ENCODE measurements at regions not wholly inside any gene's neighbourhood (a gene's known extent, or its start where the extent isn't known, plus 50 kb on each side); places are given as distances from the start of the nearest gene placed in this dataset.

- DNase-seq, result no peak
- no peaks in the 10 kb centered on the region for H3K36me3 ChIP-seq (replicated peaks in 1 of 2)
- H3K4me1 ChIP-seq (replicated peaks in 1 of 2), result no peaks in the 10 kb centered on the region
- TF ChIP-seq, protein P1, sequence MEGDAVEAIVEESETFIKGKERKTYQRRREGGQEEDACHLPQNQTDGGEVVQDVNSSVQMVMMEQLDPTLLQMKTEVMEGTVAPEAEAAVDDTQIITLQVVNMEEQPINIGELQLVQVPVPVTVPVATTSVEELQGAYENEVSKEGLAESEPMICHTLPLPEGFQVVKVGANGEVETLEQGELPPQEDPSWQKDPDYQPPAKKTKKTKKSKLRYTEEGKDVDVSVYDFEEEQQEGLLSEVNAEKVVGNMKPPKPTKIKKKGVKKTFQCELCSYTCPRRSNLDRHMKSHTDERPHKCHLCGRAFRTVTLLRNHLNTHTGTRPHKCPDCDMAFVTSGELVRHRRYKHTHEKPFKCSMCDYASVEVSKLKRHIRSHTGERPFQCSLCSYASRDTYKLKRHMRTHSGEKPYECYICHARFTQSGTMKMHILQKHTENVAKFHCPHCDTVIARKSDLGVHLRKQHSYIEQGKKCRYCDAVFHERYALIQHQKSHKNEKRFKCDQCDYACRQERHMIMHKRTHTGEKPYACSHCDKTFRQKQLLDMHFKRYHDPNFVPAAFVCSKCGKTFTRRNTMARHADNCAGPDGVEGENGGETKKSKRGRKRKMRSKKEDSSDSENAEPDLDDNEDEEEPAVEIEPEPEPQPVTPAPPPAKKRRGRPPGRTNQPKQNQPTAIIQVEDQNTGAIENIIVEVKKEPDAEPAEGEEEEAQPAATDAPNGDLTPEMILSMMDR (IDR thresholded peaks at IDR 0.05), result no peak
- TF ChIP-seq POLR2A (IDR thresholded peaks at IDR 0.05), result no peak
- no peak overlapping the region for H3K27ac ChIP-seq
- H3K9me3 ChIP-seq (replicated peaks in 1 of 3), result no peaks in the 10 kb centered on the region
- no peaks in the 10 kb centered on the region for H3K27me3 ChIP-seq
- 65 to 85% (median 78%) methylated on average over 2 of the region's 2 CpGs for WGBS, 4 donors
- intact Hi-C loops (cut with DNase I), result no loop called here
- no peak overlapping the region for H3K4me3 ChIP-seq
These were observed 569.1 kb downstream of the TBL1XR1 start for GRCh38 chr3:176628101-176628639.

GRCh38 chr3:176623468-176624150 lies 573.7 kb downstream of the TBL1XR1 start:
- 81 to 92% (median 89%) methylated on average over 4 of the region's 4 CpGs for WGBS, 4 donors

DNA sequence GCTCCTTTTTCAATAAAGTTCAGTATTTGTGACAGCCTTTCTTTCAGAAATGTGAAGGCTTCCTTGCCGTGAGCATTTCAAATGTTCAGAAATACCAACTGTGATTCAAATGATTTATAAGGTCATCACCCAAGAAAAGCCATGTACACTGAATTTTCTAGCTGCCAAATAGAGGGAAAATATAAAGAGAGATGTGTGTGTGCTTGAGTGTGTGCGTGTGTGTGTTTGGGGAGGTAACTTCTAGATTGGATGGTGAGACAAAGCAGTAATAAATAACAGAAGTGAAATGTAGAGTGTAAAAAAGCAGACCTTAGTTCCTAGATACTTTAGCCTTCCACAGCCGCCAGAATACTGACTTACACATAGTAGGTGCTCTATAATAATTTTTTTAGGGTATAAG lies 577.4 kb downstream of the TBL1XR1 start:
- intact Hi-C loops (cut with DNase I), result no loop called here
- Histone ChIP-seq H3K4me1 (replicated peaks in 1 of 2) (no peaks in the 10 kb centered on the region), H3K27me3 (no peaks in the 10 kb centered on the region), H3K9me3 (replicated peaks in 1 of 3) (no peaks in the 10 kb centered on the region), H3K4me3 (no peak overlapping the region), H3K27ac (no peak overlapping the region), H3K36me3 (replicated peaks in 1 of 2) (no peaks in the 10 kb centered on the region)
- TF ChIP-seq, protein P1 (IDR thresholded peaks at IDR 0.05), result no peak
- TF ChIP-seq POLR2A (IDR thresholded peaks at IDR 0.05), result no peak
- 53 to 70% (median 65%) methylated on average over 3 of the region's 3 CpGs for WGBS, 4 donors
- DNase-seq, result no peak

More at GRCh38 chr3:176623468-176624150, 573.7 kb downstream of the TBL1XR1 start:
- Histone ChIP-seq H3K4me1 (replicated peaks in 1 of 2) (no peaks in the 10 kb centered on the region), H3K4me3 (no peak overlapping the region), H3K36me3 (replicated peaks in 1 of 2) (no peaks in the 10 kb centered on the region), H3K27ac (no peak overlapping the region), H3K27me3 (no peaks in the 10 kb centered on the region), H3K9me3 (replicated peaks in 1 of 3) (no peaks in the 10 kb centered on the region)
- TF ChIP-seq, protein P1 (IDR thresholded peaks at IDR 0.05), result no peak
- TF ChIP-seq POLR2A (IDR thresholded peaks at IDR 0.05), result no peak
- DNase-seq, result no peak
- intact Hi-C loops (cut with DNase I), result no loop called here

GRCh38 chr3:176615826-176616225 lies 581.5 kb downstream of the TBL1XR1 start:
- H3K27ac ChIP-seq, result no peak overlapping the region
- H3K4me1 ChIP-seq (replicated peaks in 1 of 2), result no peaks in the 10 kb centered on the region
- no peaks in the 10 kb centered on the region for H3K36me3 ChIP-seq (replicated peaks in 1 of 2)
- H3K27me3 ChIP-seq, result no peaks in the 10 kb centered on the region
- no peak for DNase-seq
- intact Hi-C loops (cut with DNase I), result no loop called here
- H3K4me3 ChIP-seq, result no peak overlapping the region
- no peaks in the 10 kb centered on the region for H3K9me3 ChIP-seq (replicated peaks in 1 of 3)
- TF ChIP-seq, protein P1 (IDR thresholded peaks at IDR 0.05), result no peak
- no peak for TF ChIP-seq POLR2A (IDR thresholded peaks at IDR 0.05)
